ENCODE measurements at regions not wholly inside any gene's neighbourhood (a gene's known extent, or its start where the extent isn't known, plus 50 kb on each side); places are given as distances from the start of the nearest gene placed in this dataset.
"Not testable (repeated sequence)": the region's sequence is repeated elsewhere in the genome, so short reads cannot be mapped to it uniquely, and the experiment has no call there.

GRCh38 chr2:209240204-209240603 is 183.6 kb upstream of the MAP2 start:
- H3K27ac ChIP-seq = no peak overlapping the region
- no peak for TF ChIP-seq CTCF (conservative IDR thresholded peaks at IDR 0.05)

GRCh38 chr2:209253544-209253943 is 170.3 kb upstream of the MAP2 start:
- H3K27ac ChIP-seq = no peak overlapping the region
- TF ChIP-seq CTCF (conservative IDR thresholded peaks at IDR 0.05) = no peak

GRCh38 chr2:209259767-209260166 is 164.1 kb upstream of the MAP2 start:
- no peak for TF ChIP-seq CTCF (conservative IDR thresholded peaks at IDR 0.05)
- no peak overlapping the region for H3K27ac ChIP-seq

GRCh38 chr2:209260281-209260680 is 163.6 kb upstream of the MAP2 start:
- no peak for TF ChIP-seq CTCF (conservative IDR thresholded peaks at IDR 0.05)
- no peak overlapping the region for H3K27ac ChIP-seq

GRCh38 chr2:209261366-209262053 is 162.3 kb upstream of the MAP2 start:
- not testable (repeated sequence) for H3K27ac ChIP-seq

GRCh38 chr2:209269024-209269423 is 154.8 kb upstream of the MAP2 start:
- TF ChIP-seq CTCF (conservative IDR thresholded peaks at IDR 0.05) = no peak
- H3K27ac ChIP-seq = no peak overlapping the region

GRCh38 chr2:209276000-209276399 is 147.8 kb upstream of the MAP2 start:
- H3K27ac ChIP-seq = no peak overlapping the region
- TF ChIP-seq CTCF (conservative IDR thresholded peaks at IDR 0.05) = no peak

- no peak for TF ChIP-seq CTCF (conservative IDR thresholded peaks at IDR 0.05)
- no peak overlapping the region for H3K27ac ChIP-seq
Observed at GRCh38 chr2:209277444-209277843, 146.4 kb upstream of the MAP2 start.

All from VCaP (cell line).